Natural killer cell treated with Interleukin-12 subunit alpha and Interleukin-12 subunit beta and Interleukin-15 and Interleukin-18, amount 100 ng/mL, for 72 hours (primary cell): ENCODE measurements at regions not wholly inside any gene's neighbourhood (a gene's known extent, or its start where the extent isn't known, plus 50 kb on each side); places are given as distances from the start of the nearest gene placed in this dataset.
"Not testable (repeated sequence)": the region's sequence is repeated elsewhere in the genome, so short reads cannot be mapped to it uniquely, and the experiment has no call there.

ENCODE experiments used
- ATAC-seq, 2 donors: fragments of 150-1000 bp; cut with Tn5 transposase in 1 of 2; sonication (Bioruptor Pico), chemical (Tn5 transposase) in 1 of 2; 2 replicates each; pipeline ENCODE4 v1.10.0; 2021
- DNase-seq: peaks from one replicate; pipeline ENCODE4 v3.0.0; 2022; ENCODE audit warnings: low spot score
- H3K27ac Mint-ChIP-seq, 2 donors: 1 replicate in 1 of 2; 2 replicates in 1 of 2; pipeline ENCODE4 v1.8.0; 2022; ENCODE audit warnings: mixed read lengths in 2 of 2, mild to moderate bottlenecking in 1 of 2, moderate library complexity in 1 of 2
- H3K27me3 Mint-ChIP-seq, 2 donors: 1 replicate in 1 of 2; 2 replicates in 1 of 2; pipeline ENCODE4 v1.8.0; 2022; ENCODE audit warnings: mixed read lengths in 2 of 2
- H3K36me3 Mint-ChIP-seq: one replicate; pipeline ENCODE4 v1.8.0; 2022; ENCODE audit warnings: mixed read lengths
- H3K4me1 Mint-ChIP-seq, 2 donors: 1 replicate in 1 of 2; 2 replicates in 1 of 2; pipeline ENCODE4 v1.8.0; 2022; ENCODE audit warnings: low read depth in 2 of 2, mixed read lengths in 2 of 2, mild to moderate bottlenecking in 1 of 2
- H3K4me3 Mint-ChIP-seq: one replicate; pipeline ENCODE4 v1.8.0; 2022; ENCODE audit warnings: mixed read lengths
- H3K9me3 Mint-ChIP-seq: 2 replicates; pipeline ENCODE4 v1.8.0; 2022; ENCODE audit warnings: mixed read lengths

DNA sequence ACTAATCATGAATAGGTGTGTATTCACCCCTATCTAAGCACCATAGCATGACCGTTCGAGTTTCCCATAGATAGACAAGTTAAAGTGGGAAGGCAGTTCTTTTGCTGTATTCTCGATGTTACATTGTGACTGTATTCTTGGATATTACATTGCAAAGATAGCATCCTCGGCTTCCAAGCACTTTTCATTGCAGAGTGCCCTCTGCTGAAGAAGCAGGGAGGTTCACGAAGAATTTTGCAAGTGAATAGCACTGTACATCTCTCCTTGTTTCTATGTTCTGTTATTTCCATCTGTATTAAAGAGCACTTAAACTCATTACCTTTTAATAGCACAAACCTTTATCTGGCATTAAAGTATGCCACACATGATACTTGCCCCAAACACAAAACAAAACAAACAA, 426.7 kb upstream of the ARX start:
- H3K9me3 Mint-ChIP-seq: peaks cover 3% of the 10 kb centered on the region
- H3K36me3 Mint-ChIP-seq: no peaks in the 10 kb centered on the region
- no peaks in the 10 kb centered on the region for H3K4me1 Mint-ChIP-seq
- H3K4me3 Mint-ChIP-seq: no peak overlapping the region
- no peak overlapping the region for H3K27ac Mint-ChIP-seq
- ATAC-seq (no peak), DNase-seq (no peak)
- H3K27me3 Mint-ChIP-seq: no peaks in the 10 kb centered on the region

DNA sequence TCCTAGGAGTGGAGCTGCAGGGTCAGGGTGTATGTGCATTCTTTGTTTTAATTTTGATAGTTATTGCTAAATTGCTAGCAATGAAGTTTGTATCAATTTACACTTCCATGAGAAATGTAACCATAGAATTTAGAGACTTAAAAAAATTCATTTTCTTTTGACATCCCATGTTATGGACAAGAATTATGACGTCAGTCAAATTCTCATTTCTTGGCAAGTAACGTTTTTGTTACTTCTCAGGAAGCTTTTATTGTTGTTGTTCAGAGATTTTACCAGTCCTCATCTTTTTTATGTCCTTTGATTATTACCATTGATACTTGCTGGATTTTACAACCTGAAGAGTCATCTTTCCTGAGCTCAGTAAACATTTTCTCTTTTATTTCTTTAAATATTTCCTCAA, 417.5 kb upstream of the ARX start:
- Mint-ChIP-seq H3K9me3 (peaks cover 2% of the 10 kb centered on the region), H3K4me3 (no peak overlapping the region), H3K4me1 (no peaks in the 10 kb centered on the region), H3K27ac (no peak overlapping the region), H3K27me3 (no peaks in the 10 kb centered on the region), H3K36me3 (no peaks in the 10 kb centered on the region)
- no peak for ATAC-seq
- no peak for DNase-seq

DNA sequence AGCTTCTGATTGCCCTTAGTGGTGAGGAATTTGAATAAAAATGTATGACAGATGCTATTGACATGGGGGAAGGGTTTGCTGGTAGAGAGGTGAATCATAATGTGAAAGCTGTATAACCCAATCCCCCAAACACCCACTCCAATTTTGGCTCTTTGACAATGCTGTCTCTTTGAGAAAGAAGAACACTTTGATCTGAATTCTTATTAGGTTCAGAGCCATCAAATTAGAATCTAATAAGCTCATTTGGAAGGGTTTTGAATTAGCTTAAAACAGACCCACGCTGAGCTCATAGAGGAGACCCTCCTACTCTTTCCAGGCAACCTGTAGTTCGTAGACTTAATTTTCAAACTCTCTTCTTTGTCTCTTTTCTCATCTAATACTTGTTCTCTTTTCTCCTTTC, 416.6 kb upstream of the ARX start:
- H3K4me1 Mint-ChIP-seq: no peaks in the 10 kb centered on the region
- no peak overlapping the region for H3K27ac Mint-ChIP-seq
- no peaks in the 10 kb centered on the region for H3K27me3 Mint-ChIP-seq
- no peaks in the 10 kb centered on the region for H3K36me3 Mint-ChIP-seq
- H3K4me3 Mint-ChIP-seq: no peak overlapping the region
- H3K9me3 Mint-ChIP-seq: peaks cover 2% of the 10 kb centered on the region
- ATAC-seq: no peak
- DNase-seq: no peak

DNA sequence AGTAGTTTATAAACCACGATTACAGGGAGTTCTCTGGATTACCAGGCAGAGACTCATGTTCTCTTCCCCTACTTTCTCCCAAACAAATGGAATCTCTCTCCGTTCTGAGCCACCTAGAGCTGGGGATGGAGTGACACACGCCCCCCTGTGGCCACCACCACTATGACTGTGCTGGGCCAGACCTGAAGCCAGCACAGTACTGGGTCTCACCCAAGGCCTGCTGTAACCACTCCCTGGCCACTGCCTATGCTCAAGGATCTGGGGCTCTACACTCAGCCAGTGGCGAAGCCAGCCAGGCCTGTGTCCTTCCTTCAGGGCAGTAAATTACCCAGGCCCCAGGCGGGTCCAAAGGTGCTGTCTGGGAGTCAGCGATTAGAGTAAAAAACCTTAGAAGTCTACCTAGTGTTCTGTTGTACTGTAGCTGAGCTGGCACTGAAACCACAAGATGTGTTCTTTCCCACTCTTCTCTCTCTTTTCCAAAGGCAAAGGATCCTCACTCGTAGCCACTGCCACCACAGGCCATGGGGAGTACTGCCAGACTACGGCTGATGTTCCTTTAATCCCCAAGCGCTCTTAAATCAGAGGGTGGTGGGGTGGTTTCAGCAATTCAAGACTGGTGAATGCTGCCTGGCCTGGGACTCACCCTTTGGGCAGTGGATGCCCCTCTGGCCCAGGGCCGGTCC, 412.2 kb upstream of the ARX start:
- Mint-ChIP-seq H3K36me3 (no peaks in the 10 kb centered on the region), H3K27me3 (no peaks in the 10 kb centered on the region), H3K9me3 (peaks cover 13% of the 10 kb centered on the region), H3K4me3 (no peak overlapping the region), H3K27ac (no peak overlapping the region), H3K4me1 (no peaks in the 10 kb centered on the region)
- DNase-seq (no peak), ATAC-seq (no peak)

DNA sequence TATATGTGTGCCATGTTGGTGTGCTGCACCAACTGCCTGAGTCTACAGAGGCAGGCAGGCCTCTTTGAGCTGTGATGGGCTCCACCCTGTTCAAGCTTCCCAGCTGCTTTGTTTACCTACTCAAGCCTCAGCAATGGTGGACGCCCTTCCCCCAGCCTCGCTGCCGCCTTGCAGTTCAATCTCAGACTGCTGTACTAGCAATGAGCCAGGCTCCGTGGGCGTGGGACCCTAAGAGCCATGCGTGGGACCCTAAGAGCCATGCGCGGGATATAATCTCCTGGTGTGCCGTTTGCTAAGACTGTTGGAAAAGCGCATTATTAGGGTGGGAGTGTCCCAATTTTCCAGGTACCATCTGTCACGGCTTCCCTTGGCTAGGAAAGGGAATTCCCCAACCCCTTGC, 388.4 kb upstream of the ARX start:
- H3K9me3 Mint-ChIP-seq, H3K4me1 Mint-ChIP-seq, H3K27me3 Mint-ChIP-seq, H3K27ac Mint-ChIP-seq, DNase-seq, H3K36me3 Mint-ChIP-seq, H3K4me3 Mint-ChIP-seq, ATAC-seq: not testable (repeated sequence)

DNA sequence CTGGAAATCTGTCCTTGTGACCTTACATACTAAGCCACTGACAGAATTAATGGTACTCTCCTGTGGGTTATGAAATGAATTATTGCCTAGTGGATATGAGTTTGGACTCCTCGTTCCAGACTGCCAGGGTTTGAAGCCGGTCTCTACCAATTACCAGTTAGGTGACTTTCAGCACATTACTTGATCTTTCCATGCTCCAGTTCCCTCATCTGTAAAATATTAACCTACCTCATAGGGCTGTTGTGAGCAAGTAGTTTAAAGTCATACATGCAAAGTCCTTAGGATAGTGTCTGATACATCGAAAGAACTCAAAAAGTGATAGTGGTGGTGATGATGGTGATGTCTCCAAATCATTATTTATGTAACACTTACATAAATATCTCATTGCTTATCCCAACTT, 373.5 kb upstream of the ARX start:
- no peaks in the 10 kb centered on the region for H3K9me3 Mint-ChIP-seq
- H3K27ac Mint-ChIP-seq: no peak overlapping the region
- H3K36me3 Mint-ChIP-seq: no peaks in the 10 kb centered on the region
- H3K4me1 Mint-ChIP-seq: no peaks in the 10 kb centered on the region
- ATAC-seq: no peak
- no peaks in the 10 kb centered on the region for H3K27me3 Mint-ChIP-seq
- DNase-seq: no peak
- no peak overlapping the region for H3K4me3 Mint-ChIP-seq

DNA sequence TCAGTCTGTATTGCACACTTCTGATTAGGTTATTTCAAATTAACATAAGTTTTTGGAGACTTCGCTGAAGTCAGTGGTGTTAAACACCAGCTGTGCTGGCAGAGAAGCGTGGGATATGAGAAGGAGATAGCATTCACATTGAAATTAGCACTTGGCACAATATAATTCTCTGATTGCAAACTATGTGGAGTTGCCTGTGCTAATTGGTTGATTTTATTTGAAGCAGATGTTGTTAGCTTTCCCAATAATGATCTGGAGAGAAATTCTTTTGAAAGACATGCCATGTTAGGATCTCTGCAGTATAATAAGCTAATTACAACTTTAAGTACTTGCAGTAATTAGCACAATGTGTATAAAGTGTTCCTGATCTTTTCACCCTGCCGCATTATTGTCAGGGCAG, 367.4 kb upstream of the ARX start:
- Mint-ChIP-seq H3K27ac (no peak overlapping the region), H3K9me3 (peaks cover under 1% of the 10 kb centered on the region), H3K36me3 (no peaks in the 10 kb centered on the region), H3K4me3 (no peak overlapping the region), H3K27me3 (no peaks in the 10 kb centered on the region), H3K4me1 (no peaks in the 10 kb centered on the region)
- DNase-seq (no peak), ATAC-seq (no peak)

DNA sequence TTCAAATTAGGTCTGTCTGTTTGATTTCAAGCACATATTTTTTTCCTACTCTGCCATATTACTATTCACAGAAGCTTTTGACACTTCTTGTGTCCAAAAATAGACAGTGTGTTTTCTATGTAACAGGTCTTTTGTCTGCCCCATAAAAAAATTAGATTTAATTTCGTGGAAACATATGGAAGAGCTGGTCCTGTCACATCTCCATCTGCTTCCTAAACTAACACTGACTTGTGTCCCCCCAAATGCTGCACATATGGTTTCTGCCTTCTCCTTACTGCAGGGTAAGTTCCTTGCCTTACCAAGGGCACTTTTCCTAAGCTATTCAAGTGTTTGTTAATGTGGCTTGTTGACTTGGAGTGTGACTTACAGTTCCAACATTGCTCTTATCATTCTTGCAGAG, 340.7 kb upstream of the ARX start:
- H3K4me1 Mint-ChIP-seq: no peaks in the 10 kb centered on the region
- no peaks in the 10 kb centered on the region for H3K27me3 Mint-ChIP-seq
- H3K9me3 Mint-ChIP-seq: no peaks in the 10 kb centered on the region
- H3K36me3 Mint-ChIP-seq: peaks cover 6% of the 10 kb centered on the region
- no peak for ATAC-seq
- no peak for DNase-seq
- H3K27ac Mint-ChIP-seq: no peak overlapping the region
- H3K4me3 Mint-ChIP-seq: no peak overlapping the region

DNA sequence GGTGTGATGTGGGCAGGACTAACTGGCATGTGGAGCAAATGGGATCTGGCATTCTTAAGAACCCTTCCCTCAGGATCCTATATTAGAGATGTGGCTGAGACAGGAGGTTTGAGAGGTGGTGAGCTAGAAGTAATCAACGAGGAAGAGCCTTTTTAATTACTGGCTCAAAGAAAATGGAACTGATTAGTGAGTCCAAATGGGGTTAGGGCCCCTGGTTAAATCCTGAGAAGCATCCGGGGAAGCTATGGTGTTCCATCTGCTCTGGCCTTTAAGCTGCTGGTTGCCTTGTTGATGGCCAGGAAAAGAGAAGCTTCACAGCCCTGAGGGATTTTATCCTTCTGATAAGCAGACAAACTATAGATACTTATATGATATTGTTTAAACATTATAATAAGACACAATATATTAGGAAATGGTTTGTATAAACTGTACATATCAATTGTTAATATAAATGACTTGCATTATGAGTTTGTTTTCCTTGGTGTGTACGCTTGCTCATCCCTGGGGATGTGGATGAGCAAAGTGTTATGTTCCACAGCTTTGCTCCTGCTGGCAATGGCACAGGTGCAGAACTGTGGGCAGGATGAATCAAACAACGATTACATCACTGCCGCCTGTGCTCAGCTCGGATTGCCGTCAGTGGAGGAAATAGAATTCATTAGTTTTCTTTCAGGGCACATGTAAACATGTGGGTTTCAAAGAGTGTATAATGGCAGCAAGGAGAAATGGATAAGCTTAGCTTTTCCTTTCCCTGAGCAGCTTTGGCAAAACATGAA, 328.6 kb upstream of the ARX start:
- no peak overlapping the region for H3K27ac Mint-ChIP-seq

DNA sequence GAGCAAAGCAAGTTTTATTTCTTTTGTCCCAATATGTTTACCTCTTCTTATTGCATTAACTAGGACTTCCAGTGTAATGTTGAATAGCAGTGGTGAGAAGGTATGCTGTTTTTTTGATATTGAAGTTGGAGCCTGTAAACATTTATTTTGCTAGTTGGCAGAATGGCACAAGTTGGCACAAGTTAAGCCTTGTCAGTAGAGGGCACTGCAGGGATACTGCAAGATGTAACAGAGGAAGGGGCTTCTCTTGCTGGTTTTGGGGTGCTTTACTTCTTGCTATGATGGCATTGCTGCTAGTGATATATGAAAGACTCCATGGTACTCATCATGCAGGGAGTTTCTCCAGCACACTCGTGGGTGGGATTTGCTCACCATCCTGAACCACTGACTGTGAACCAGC, 327.3 kb upstream of the ARX start:
- H3K4me1 Mint-ChIP-seq: no peaks in the 10 kb centered on the region
- no peak for DNase-seq
- H3K36me3 Mint-ChIP-seq: no peaks in the 10 kb centered on the region
- no peak overlapping the region for H3K27ac Mint-ChIP-seq
- no peaks in the 10 kb centered on the region for H3K27me3 Mint-ChIP-seq
- no peak overlapping the region for H3K4me3 Mint-ChIP-seq
- ATAC-seq: no peak
- peaks cover 10% of the 10 kb centered on the region for H3K9me3 Mint-ChIP-seq

More for the DNA sequence above, 328.6 kb upstream of the ARX start:
- Mint-ChIP-seq H3K9me3 (peaks cover 10% of the 10 kb centered on the region), H3K4me3 (no peak overlapping the region), H3K27me3 (no peaks in the 10 kb centered on the region), H3K36me3 (no peaks in the 10 kb centered on the region), H3K4me1 (no peaks in the 10 kb centered on the region)
- DNase-seq: no peak
- ATAC-seq: no peak

DNA sequence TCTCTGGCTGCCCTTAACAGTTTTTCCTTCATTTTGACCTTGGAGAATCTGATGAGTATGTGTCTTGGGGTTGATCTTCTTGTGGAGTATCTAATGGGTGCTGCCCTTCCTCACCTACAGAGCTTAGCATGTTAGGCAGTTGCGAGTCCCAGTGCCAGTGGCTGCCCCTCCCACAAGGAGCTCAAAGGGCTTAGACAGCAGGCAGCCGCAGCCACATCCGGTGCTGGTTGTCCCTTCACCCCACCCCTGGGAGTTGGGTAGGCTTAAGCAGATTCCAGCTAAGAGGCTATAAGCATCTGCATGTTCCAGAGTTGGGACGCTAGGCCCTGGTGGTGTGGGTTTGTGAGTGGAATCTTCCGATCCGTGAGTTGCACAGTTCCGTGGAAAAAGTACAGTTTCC, 322.1 kb upstream of the ARX start:
- H3K36me3 Mint-ChIP-seq: no peaks in the 10 kb centered on the region
- H3K27ac Mint-ChIP-seq: no peak overlapping the region
- no peaks in the 10 kb centered on the region for H3K4me1 Mint-ChIP-seq
- DNase-seq (no peak), ATAC-seq (no peak)
- H3K9me3 Mint-ChIP-seq: peaks cover 3% of the 10 kb centered on the region
- H3K4me3 Mint-ChIP-seq: no peak overlapping the region
- no peaks in the 10 kb centered on the region for H3K27me3 Mint-ChIP-seq

DNA sequence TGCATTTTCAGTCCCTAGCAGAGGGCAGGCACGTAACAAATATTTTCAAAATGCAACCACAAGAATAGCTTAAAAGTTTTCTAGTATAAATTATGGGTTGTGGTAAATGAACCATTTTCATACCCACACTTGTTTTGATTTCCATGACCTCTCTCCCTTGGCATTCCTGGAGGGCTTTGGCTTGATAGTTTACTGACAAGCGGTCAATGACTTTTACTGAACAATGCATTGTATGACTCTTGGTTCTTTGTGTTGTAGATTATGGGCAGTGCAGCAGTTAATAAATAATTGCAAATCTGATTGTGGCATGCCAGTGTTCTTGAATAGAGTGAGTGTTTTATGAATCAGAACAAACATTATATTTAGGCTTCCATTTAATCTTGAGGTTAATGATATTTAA, 285.2 kb upstream of the ARX start:
- ATAC-seq (no peak), DNase-seq (no peak)
- Mint-ChIP-seq H3K9me3 (peaks cover 7% of the 10 kb centered on the region), H3K27me3 (peaks cover 0 to 2% of the 10 kb centered on the region in 2 donors), H3K4me3 (no peak overlapping the region), H3K27ac (no peak overlapping the region), H3K36me3 (no peaks in the 10 kb centered on the region), H3K4me1 (no peaks in the 10 kb centered on the region)

DNA sequence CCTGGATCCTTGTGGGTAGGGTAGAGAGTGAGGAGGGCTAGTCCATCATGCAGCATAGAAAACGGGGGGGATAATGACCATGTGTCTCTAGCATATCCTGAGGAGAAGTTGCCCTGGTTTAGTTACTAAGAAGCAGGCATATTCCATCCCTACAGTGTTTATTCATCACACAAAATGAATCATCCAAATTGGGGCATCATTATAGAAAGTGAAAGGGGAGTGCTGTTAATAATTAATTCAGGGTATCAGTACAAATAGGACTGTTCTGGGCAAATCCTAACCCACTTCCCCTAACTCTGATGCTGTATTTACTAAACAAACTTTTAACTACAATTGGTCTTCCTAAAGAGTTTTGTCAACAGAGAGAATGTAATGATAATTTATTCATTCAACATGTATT, 281.1 kb upstream of the ARX start:
- no peaks in the 10 kb centered on the region for H3K36me3 Mint-ChIP-seq
- ATAC-seq (no peak), DNase-seq (no peak)
- H3K27ac Mint-ChIP-seq: no peak overlapping the region
- H3K4me3 Mint-ChIP-seq: no peak overlapping the region
- peaks cover 0 to 2% of the 10 kb centered on the region in 2 donors for H3K27me3 Mint-ChIP-seq
- H3K9me3 Mint-ChIP-seq: peaks cover 9% of the 10 kb centered on the region
- no peaks in the 10 kb centered on the region for H3K4me1 Mint-ChIP-seq

DNA sequence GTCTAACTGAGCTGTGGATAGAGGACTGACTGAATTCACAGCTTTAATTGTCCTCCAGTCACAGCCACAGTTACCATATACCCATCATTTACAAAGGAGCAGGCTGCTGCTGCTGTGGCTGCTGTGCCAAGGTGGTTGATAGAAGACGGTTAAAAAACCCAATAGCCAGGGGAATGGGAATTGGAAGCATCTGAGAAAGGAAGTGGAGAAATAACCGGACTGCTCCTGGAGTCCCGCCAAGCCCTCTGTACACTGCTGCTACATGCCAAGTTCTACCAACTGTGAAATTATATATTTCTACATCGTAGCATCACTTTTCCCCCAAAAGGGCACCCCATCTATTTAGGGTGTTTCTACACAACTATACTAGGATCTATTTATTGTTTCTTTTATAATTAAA, 279.7 kb upstream of the ARX start:
- H3K27me3 Mint-ChIP-seq: peaks cover 0 to 2% of the 10 kb centered on the region in 2 donors
- DNase-seq (no peak), ATAC-seq (no peak)
- no peaks in the 10 kb centered on the region for H3K4me1 Mint-ChIP-seq
- H3K36me3 Mint-ChIP-seq: no peaks in the 10 kb centered on the region
- peaks cover 7% of the 10 kb centered on the region for H3K9me3 Mint-ChIP-seq
- H3K27ac Mint-ChIP-seq: no peak overlapping the region
- no peak overlapping the region for H3K4me3 Mint-ChIP-seq

DNA sequence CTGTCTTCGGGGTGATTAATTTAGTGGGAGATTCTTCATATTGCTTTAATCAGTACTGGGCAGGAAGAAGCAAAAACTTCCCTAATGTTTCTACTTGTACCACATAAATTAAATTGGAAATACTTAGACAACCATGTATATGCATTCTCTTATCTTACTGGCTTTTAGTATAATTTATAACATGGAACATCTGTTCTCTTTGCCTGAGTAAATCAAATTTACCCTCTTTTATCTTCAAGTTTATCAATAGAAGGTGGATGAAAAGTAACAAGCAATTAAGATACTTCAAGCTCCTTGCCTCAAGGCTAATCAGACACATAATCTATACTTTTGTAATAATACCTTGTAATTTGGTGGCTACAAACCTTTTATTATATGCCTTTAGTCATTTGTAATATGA, 274.4 kb upstream of the ARX start:
- no peak overlapping the region for H3K27ac Mint-ChIP-seq
- peaks cover 5% of the 10 kb centered on the region for H3K9me3 Mint-ChIP-seq
- no peaks in the 10 kb centered on the region for H3K27me3 Mint-ChIP-seq
- H3K4me3 Mint-ChIP-seq: no peak overlapping the region
- ATAC-seq (no peak), DNase-seq (no peak)
- H3K4me1 Mint-ChIP-seq: no peaks in the 10 kb centered on the region
- H3K36me3 Mint-ChIP-seq: no peaks in the 10 kb centered on the region
